H9 (cell line): ENCODE measurements at regions not wholly inside any gene's neighbourhood (a gene's known extent, or its start where the extent isn't known, plus 50 kb on each side); places are given as distances from the start of the nearest gene placed in this dataset.
A peak's percentile ranks its signal among the peaks of the same experiment; 100 is the strongest.

Experiments used
- DNase-seq: peaks from one replicate; pipeline ENCODE4 v3.0.0-alpha.2; 2017
- H2AFZ ChIP-seq: one replicate; pipeline ENCODE4 v1.6.1; 2013; ENCODE audit warnings: mild to moderate bottlenecking, low read length, control low read depth, moderate library complexity
- H2AK5ac ChIP-seq: 2 replicates; pipeline ENCODE4 v1.6.1; 2013; ENCODE audit warnings: low read length, control low read depth, mixed read lengths; ENCODE audit not compliant: insufficient read length
- H2BK120ac ChIP-seq: one replicate; pipeline ENCODE4 v1.6.1; 2013; ENCODE audit warnings: low read depth, mild to moderate bottlenecking, low read length, control low read depth, inconsistent platforms; ENCODE audit not compliant: poor library complexity, severe bottlenecking
- H2BK12ac ChIP-seq: 2 replicates; pipeline ENCODE4 v1.6.1; 2013; ENCODE audit warnings: low read length, control low read depth, mixed read lengths, low read depth; ENCODE audit not compliant: insufficient read length
- H2BK15ac ChIP-seq: 2 replicates; pipeline ENCODE4 v1.6.1; 2013; ENCODE audit warnings: low read depth, low read length, control low read depth
- H2BK20ac ChIP-seq: one replicate; pipeline ENCODE4 v1.6.1; 2013; ENCODE audit warnings: low read depth, mild to moderate bottlenecking, low read length, control low read depth, inconsistent platforms; ENCODE audit not compliant: poor library complexity, severe bottlenecking
- H2BK5ac ChIP-seq: 2 replicates; pipeline ENCODE4 v1.6.1; 2013; ENCODE audit warnings: low read length, control low read depth, mixed read lengths; ENCODE audit not compliant: insufficient read length
- H3K14ac ChIP-seq: 2 replicates; pipeline ENCODE4 v1.6.1; 2013; ENCODE audit warnings: low read length, control low read depth; ENCODE audit not compliant: insufficient read depth
- H3K18ac ChIP-seq: 2 replicates; pipeline ENCODE4 v1.6.1; 2013; ENCODE audit warnings: low read depth, mild to moderate bottlenecking, mixed read lengths, low read length, control low read depth; ENCODE audit not compliant: insufficient read length
- H3K23ac ChIP-seq: 2 replicates; pipeline ENCODE4 v1.6.1; 2013; ENCODE audit warnings: low read length, control low read depth, mixed read lengths, low read depth; ENCODE audit not compliant: insufficient read length
- H3K23me2 ChIP-seq: 2 replicates; pipeline ENCODE4 v1.6.1; 2013; ENCODE audit warnings: low read depth, mild to moderate bottlenecking, mixed read lengths, low read length, control low read depth; ENCODE audit not compliant: insufficient read length, poor library complexity, severe bottlenecking
- H3K27ac ChIP-seq: 2 replicates; pipeline ENCODE4 v1.5.1; 2013; ENCODE audit warnings: low read length, control low read depth, mixed read lengths, low read depth; ENCODE audit not compliant: insufficient read length
- H3K27me3 ChIP-seq: 2 replicates; pipeline ENCODE4 v1.6.1; 2013; ENCODE audit warnings: low read length, control low read depth, inconsistent platforms; ENCODE audit not compliant: insufficient read depth
- H3K4ac ChIP-seq: 2 replicates; pipeline ENCODE4 v1.6.1; 2013; ENCODE audit warnings: low read depth, mild to moderate bottlenecking, control low read depth, inconsistent platforms, low read length, moderate library complexity
- H3K4me1 ChIP-seq: 2 replicates; pipeline ENCODE4 v1.6.1; 2013; ENCODE audit warnings: low read length, control low read depth, inconsistent platforms; ENCODE audit not compliant: insufficient read depth
- H3K4me2 ChIP-seq: 2 replicates; pipeline ENCODE4 v1.6.1; 2013; ENCODE audit warnings: low read length, control low read depth, mixed read lengths; ENCODE audit not compliant: insufficient read length, insufficient read depth
- H3K56ac ChIP-seq: 2 replicates; pipeline ENCODE4 v1.6.1; 2013; ENCODE audit warnings: low read depth, mild to moderate bottlenecking, mixed read lengths, low read length, control low read depth; ENCODE audit not compliant: insufficient read length
- H3K79me1 ChIP-seq: 2 replicates; pipeline ENCODE4 v1.6.1; 2013; ENCODE audit warnings: low read depth, mild to moderate bottlenecking, moderate library complexity, low read length, control low read depth, inconsistent platforms; ENCODE audit not compliant: insufficient read depth, poor library complexity, severe bottlenecking
- H3K79me2 ChIP-seq: 2 replicates; pipeline ENCODE4 v1.6.1; 2013; ENCODE audit warnings: low read length, control low read depth, inconsistent platforms; ENCODE audit not compliant: insufficient read depth
- H3K9ac ChIP-seq: 2 replicates; pipeline ENCODE4 v1.6.1; 2013; ENCODE audit warnings: low read length, control low read depth, mixed read lengths; ENCODE audit not compliant: insufficient read length; ENCODE audit errors: extremely low read depth
- H3K9me3 ChIP-seq: one replicate; pipeline ENCODE4 v1.6.1; 2013; ENCODE audit warnings: low read depth, low read length, inconsistent platforms; ENCODE audit not compliant: control insufficient read depth
- H3T11ph ChIP-seq: one replicate; pipeline ENCODE4 v1.6.1; 2013; ENCODE audit warnings: mild to moderate bottlenecking, low read length, control low read depth, inconsistent platforms
- H4K20me1 ChIP-seq: one replicate; pipeline ENCODE4 v1.6.1; 2013; ENCODE audit not compliant: control insufficient read depth, insufficient read length, insufficient read depth
- H4K5ac ChIP-seq: 2 replicates; pipeline ENCODE4 v1.6.1; 2013; ENCODE audit warnings: low read depth, mild to moderate bottlenecking, mixed read lengths, low read length, control low read depth; ENCODE audit not compliant: insufficient read length
- H4K8ac ChIP-seq: replicated peaks from 2 replicates; pipeline ENCODE4 v1.6.1; 2013; ENCODE audit warnings: low read length, control low read depth, mixed read lengths, low read depth; ENCODE audit not compliant: insufficient read length
- H4K91ac ChIP-seq: 2 replicates; pipeline ENCODE4 v1.6.1; 2013; ENCODE audit warnings: low read depth, mild to moderate bottlenecking, moderate library complexity, mixed read lengths, low read length, control low read depth; ENCODE audit not compliant: insufficient read length
- H3K27ac Mint-ChIP-seq, 3 experiments: 2 replicates in 2 of 3; 3 replicates in 1 of 3; pipeline ENCODE4 v1.8.0; 2020 to 2021; ENCODE audit warnings: mixed read lengths in 3 of 3, mild to moderate bottlenecking in 1 of 3, moderate library complexity in 1 of 3
- H3K27me3 Mint-ChIP-seq: 2 replicates; pipeline ENCODE4 v1.8.0; 2021; ENCODE audit warnings: low read depth, mild to moderate bottlenecking, moderate library complexity, mixed read lengths
- H3K36me3 Mint-ChIP-seq, 3 experiments: 2 replicates in 2 of 3; 3 replicates in 1 of 3; pipeline ENCODE4 v1.8.0; 2020 to 2021; ENCODE audit warnings: low read depth in 3 of 3, mixed read lengths in 3 of 3; ENCODE audit not compliant: insufficient read depth in 1 of 3
- H3K4me1 Mint-ChIP-seq, 2 experiments: 2 replicates each; pipeline ENCODE4 v1.8.0; 2020; ENCODE audit warnings: mixed read lengths in 2 of 2
- H3K4me3 Mint-ChIP-seq, 2 experiments: 2 replicates in 1 of 2; 3 replicates in 1 of 2; pipeline ENCODE4 v1.8.0; 2020 to 2021; ENCODE audit warnings: mild to moderate bottlenecking in 2 of 2, mixed read lengths in 2 of 2, moderate library complexity in 1 of 2
- H3K9me3 Mint-ChIP-seq, 2 experiments: 2 replicates in 1 of 2; 3 replicates in 1 of 2; pipeline ENCODE4 v1.8.0; 2020; ENCODE audit warnings: mild to moderate bottlenecking in 2 of 2, mixed read lengths in 2 of 2, moderate library complexity in 1 of 2
- WGBS: extraction: QIAGEN DNeasy Blood & Tissue Kit; methylation state at CpG from one replicate; pipeline ENCODE4 v1.1.7; 2013; ENCODE audit warnings: missing lambda C conversion rate, low lambda C conversion rate, mixed read lengths; ENCODE audit not compliant: insufficient read length; ENCODE audit errors: extremely low coverage; 5-methylcytosine and 5-hydroxymethylcytosine counted together
- TF ChIP-seq, protein P1 (sequence below): fragments of 200-600 bp; sonication (generic); conservative IDR thresholded peaks from 3 replicates; pipeline ENCODE4 v1.8.0; 2021; ENCODE audit warnings: antibody characterized with exemption, mild to moderate bottlenecking

DNA sequence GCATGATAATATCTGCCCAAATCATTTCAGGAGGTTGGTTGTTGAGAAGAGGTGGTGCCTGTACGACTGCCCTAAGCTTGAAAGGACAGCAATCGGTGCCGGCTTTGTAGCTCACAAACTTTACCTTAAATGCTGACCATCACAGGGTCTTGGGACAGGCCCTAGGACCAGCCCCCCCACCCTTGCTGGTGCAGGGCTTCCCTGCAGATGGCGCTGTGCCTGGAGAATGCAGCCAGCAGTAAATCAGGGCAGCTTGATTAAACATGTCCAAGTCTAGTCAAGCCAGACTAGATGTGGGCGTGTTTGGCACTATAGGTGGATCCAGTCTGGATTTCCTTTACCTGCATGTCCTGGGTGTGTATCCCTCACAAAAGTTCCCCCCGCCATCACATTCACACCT is 135.5 kb upstream of the CRHR1 start:
- no peak overlapping the region for H3K4me3 Mint-ChIP-seq
- no peak overlapping the region for H3K4ac ChIP-seq
- H3K23ac ChIP-seq = no peak overlapping the region
- no peak overlapping the region for H3T11ph ChIP-seq
- no peak overlapping the region for H4K5ac ChIP-seq
- peaks cover 16 to 19% of the 10 kb centered on the region in 2 experiments for H3K4me1 Mint-ChIP-seq
- DNase-seq = peak; percentile 82
- H4K20me1 ChIP-seq = no peaks in the 10 kb centered on the region
- no peak overlapping the region for H2BK120ac ChIP-seq
- no peak overlapping the region for H2BK15ac ChIP-seq
- H2BK5ac ChIP-seq = no peak overlapping the region
- H3K36me3 Mint-ChIP-seq = no peaks in the 10 kb centered on the region
- TF ChIP-seq, protein P1, sequence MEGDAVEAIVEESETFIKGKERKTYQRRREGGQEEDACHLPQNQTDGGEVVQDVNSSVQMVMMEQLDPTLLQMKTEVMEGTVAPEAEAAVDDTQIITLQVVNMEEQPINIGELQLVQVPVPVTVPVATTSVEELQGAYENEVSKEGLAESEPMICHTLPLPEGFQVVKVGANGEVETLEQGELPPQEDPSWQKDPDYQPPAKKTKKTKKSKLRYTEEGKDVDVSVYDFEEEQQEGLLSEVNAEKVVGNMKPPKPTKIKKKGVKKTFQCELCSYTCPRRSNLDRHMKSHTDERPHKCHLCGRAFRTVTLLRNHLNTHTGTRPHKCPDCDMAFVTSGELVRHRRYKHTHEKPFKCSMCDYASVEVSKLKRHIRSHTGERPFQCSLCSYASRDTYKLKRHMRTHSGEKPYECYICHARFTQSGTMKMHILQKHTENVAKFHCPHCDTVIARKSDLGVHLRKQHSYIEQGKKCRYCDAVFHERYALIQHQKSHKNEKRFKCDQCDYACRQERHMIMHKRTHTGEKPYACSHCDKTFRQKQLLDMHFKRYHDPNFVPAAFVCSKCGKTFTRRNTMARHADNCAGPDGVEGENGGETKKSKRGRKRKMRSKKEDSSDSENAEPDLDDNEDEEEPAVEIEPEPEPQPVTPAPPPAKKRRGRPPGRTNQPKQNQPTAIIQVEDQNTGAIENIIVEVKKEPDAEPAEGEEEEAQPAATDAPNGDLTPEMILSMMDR = peak; percentile 83
- H2AK5ac ChIP-seq = no peak overlapping the region
- H2BK20ac ChIP-seq = no peak overlapping the region
- no peaks in the 10 kb centered on the region for H3K27me3 ChIP-seq
- H3K27me3 Mint-ChIP-seq = no peaks in the 10 kb centered on the region; the same call in 1 of the 2 replicates
- no peak overlapping the region for H3K4me2 ChIP-seq
- H3K23me2 ChIP-seq = no peaks in the 10 kb centered on the region
- no peaks in the 10 kb centered on the region for H3K9me3 Mint-ChIP-seq
- H2BK12ac ChIP-seq = no peak overlapping the region
- H3K4me1 ChIP-seq = no peaks in the 10 kb centered on the region; the same call in 1 of the 2 replicates
- no CpG with 5 or more reads among the region's 6 CpGs for WGBS
- no peaks in the 10 kb centered on the region for H3K79me1 ChIP-seq
- no peak overlapping the region for H3K14ac ChIP-seq
- no peaks in the 10 kb centered on the region for H3K9me3 ChIP-seq
- no peak overlapping the region for H3K27ac ChIP-seq
- H2AFZ ChIP-seq = no peak overlapping the region
- no peak overlapping the region for H3K56ac ChIP-seq
- no peak overlapping the region for H4K91ac ChIP-seq
- H3K27ac Mint-ChIP-seq = peak overlapping the region in 1 of 3 experiments; percentile 78; a peak in 1 of 7 replicates
- H3K9ac ChIP-seq = no peak overlapping the region
- no peaks in the 10 kb centered on the region for H3K79me2 ChIP-seq
- no peak overlapping the region for H4K8ac ChIP-seq
- H3K18ac ChIP-seq = no peak overlapping the region
